Right ventricle myocardium superior (tissue), 1 donor: ENCODE measurements at regions not wholly inside any gene's neighbourhood (a gene's known extent, or its start where the extent isn't known, plus 50 kb on each side); places are given as distances from the start of the nearest gene placed in this dataset.

Experiments
- ATAC-seq: fragments of 200-7000 bp; cut with Tn5 transposase; one replicate; pipeline ENCODE4 v1.9.1; 2020; ENCODE audit warnings: mild to moderate bottlenecking; ENCODE audit not compliant: poor library complexity
- DNase-seq: peaks from one replicate; pipeline ENCODE4 v3.0.0-alpha.2; 2020
- intact Hi-C: fragments of 100-400 bp; cut with DNase I; formaldehyde crosslinking; loops from one replicate; pipeline ENCODE4 v1.11.2; 2022
- donor health status: DM: no; HTN: yes; CAD: no; lungs with severe emphysema.

DNA sequence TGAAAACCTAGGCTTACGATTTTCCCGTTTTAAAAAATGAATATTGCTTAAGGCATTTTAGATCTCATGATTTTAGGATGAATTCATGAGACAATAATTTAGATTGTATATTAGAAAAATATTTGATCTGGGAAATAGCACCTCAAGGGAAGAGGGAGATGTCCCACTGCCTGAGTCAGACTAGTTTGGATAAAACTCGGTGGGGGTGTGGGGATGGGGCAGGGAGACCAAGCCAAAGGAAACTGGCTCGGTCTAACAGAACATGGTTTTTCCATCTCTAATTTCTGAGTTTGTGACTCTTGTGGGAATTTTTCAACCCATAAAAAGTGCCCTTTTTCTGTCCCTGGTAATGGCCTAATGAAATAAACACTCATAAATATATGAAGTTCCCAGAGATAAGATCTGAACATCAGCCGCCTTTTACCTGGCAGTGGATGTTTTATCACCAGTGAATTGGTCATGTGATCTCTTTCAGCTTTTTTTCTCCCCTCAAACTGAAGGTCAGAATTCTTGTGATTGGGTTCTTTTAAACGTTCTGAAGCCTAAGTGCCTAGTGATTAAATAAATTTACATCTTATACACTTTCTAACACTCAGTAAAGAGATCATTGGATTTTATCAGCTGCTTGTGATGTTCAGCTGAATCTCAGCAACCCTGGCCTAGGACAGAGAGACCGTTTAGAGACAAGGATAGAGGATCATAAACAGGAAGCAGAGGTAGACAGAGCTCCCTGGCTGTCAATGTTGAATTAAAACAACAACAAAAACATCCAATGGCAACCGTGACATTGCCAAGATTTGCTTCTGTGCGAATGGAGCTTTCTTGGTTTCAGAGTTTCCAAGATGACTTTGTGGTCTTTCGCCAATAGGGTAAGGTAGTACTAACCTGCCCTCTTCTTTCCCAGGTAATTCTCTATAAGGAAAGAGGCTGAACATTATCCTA is 1038.2 kb downstream of the MCTP2 start:
- intact Hi-C loops: loop anchor here (10.0 kb wide), 2 partner anchors 575 to 1965 kb away; no protein-coding TSS in a partner anchor
- no peak for DNase-seq
- no peak for ATAC-seq

- no peak for DNase-seq
- no peak for ATAC-seq
- intact Hi-C loops: no loop called here
Observed at GRCh38 chr15:95274101-95274500, 1042.7 kb downstream of the MCTP2 start.

- DNase-seq (no peak), ATAC-seq (no peak)
- intact Hi-C loops: no loop called here
Observed at GRCh38 chr15:95277266-95277665, 1045.9 kb downstream of the MCTP2 start.

GRCh38 chr15:95278532-95279245 is 1047.3 kb downstream of the MCTP2 start:
- peak; percentile 49 for ATAC-seq
- intact Hi-C loops: no loop called here
- DNase-seq: no peak

DNA sequence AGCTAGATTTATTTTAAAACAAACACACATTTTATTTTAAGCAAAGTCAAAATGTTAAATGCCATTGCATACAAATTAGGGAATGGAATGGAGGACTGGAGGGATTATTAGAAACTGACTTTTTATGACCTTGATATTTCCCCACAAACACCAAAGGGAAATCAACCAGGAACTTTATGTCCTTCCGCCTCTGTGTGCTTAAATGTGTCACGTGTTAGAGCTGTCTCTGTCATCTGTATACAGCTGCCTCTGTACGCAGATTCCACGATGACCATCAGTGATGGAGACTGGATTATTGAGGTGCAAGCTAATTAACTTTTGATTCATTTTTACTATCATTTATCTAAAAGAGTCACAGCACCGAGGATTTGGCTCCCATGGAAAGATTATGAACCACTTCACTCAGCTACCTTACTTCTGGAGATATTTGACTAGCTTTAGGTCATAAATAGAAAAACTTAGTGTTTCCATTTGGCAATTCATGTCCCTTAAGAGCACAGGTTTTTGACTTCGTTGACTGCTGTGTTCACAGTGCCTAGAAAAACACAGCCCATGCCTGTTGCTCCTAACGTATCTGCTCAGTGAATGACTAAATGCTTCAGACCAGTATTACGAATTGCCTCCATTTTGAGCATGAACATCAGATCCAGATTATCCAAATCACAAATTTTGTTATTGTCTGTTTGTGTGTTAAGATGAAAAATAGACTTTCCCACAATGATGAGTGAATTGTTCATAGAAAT is 1048.1 kb downstream of the MCTP2 start:
- ATAC-seq (no peak), DNase-seq (no peak)
- intact Hi-C loops: no loop called here

DNA sequence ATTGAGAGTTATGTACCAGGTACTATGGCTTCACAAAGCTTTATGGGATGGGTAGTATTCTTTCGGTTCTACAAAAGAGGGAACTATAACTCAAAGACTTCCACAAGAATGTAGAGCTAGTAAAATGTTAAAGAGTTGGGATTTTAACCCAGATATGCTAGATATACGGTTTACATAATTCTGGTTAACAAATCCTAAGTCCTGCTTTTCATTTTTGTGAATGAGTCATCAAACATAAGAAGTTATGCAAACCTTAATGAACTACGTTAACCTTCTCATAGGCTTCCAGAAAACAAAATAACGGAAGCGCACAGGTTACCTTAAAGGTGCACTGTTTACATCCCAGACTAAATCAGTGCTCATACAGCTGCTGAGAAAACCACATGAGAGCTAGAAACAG is 1049.3 kb downstream of the MCTP2 start:
- intact Hi-C loops: no loop called here
- no peak for DNase-seq
- no peak for ATAC-seq

- DNase-seq (no peak), ATAC-seq (no peak)
- intact Hi-C loops: no loop called here
Observed at GRCh38 chr15:95281470-95281869, 1049.0 kb upstream of the NR2F2 start.

GRCh38 chr15:95284492-95284891 is 1046.0 kb upstream of the NR2F2 start:
- no peak for ATAC-seq
- intact Hi-C loops: no loop called here

DNA sequence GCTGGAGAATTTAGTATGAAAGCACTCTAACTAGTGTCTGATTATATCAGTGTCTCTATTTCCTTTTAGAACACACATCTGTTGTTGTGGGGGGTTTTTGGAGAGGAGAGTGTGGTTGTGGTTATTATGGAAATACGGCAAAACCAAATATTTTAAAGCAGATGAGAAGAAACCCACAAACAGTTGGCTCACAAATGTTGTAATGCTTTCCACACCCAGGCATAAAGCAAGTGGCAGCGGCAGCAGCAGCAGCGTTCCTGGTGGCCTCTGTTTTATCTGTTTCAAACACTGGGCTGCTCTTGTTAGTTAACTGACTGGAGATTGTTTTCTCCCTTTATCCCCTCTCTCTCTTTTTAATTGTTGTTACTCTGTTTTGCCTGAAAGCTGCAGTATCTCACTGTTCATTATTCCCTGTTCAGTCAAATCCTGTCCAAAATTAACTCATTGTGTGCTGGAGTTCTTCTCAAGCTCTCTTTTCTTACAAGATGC is 1045.5 kb upstream of the NR2F2 start:
- intact Hi-C loops: no loop called here
- DNase-seq (no peak), ATAC-seq (no peak)

More at GRCh38 chr15:95284492-95284891, 1046.0 kb upstream of the NR2F2 start:
- no peak for DNase-seq

DNA sequence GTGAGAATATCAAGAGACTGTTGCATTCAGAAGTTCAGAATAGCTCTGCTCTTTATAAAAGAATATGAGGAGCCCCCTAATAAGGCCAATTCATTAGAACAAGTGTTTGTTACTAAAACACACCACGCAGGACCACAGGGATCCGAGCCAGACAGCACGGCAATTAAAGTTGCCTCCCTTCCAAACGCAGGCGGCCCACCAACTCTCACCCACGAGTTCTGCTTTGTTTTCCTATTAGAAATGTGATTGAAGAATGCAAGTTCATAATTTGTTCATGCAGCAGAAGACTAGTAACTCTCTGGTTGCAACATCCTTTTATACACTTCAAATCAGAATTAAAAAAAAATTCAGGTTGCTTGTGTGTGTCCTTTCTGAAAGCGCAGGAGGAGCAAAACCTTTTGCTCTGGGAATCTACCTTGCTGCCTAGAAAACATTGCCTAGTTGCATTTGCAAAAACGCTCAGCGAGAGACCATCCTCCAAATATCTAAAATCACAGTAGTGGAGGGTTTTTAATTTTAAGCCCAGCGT is 1044.1 kb upstream of the NR2F2 start:
- ATAC-seq (no peak), DNase-seq (no peak)
- intact Hi-C loops: no loop called here

DNA sequence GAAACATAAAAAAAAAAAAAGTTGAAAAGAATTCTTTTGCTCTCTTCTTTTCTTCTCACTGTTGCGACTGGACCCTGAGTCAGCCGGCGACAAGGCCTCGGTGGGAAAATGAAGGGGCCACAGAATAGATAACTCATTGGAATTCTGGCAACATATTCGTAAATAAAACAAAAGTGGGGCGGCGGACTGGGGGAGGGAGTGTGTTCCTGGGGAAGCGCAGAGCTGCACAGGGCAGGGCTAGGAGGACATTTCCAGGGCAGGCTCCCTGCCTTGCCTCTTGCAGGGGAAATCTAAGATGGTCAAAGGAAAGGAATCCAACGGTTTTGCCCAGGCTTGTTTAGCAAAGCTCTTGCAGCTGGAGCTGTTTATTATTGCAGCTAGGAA is 1042.8 kb upstream of the NR2F2 start:
- ATAC-seq (no peak), DNase-seq (no peak)
- intact Hi-C loops: no loop called here

- no peak for DNase-seq
- ATAC-seq: no peak
- intact Hi-C loops: no loop called here
Observed at GRCh38 chr15:95288626-95289025, 1041.9 kb upstream of the NR2F2 start.

GRCh38 chr15:95290176-95290974 is 1040.1 kb upstream of the NR2F2 start:
- DNase-seq (no peak), ATAC-seq (no peak)
- intact Hi-C loops: no loop called here

DNA sequence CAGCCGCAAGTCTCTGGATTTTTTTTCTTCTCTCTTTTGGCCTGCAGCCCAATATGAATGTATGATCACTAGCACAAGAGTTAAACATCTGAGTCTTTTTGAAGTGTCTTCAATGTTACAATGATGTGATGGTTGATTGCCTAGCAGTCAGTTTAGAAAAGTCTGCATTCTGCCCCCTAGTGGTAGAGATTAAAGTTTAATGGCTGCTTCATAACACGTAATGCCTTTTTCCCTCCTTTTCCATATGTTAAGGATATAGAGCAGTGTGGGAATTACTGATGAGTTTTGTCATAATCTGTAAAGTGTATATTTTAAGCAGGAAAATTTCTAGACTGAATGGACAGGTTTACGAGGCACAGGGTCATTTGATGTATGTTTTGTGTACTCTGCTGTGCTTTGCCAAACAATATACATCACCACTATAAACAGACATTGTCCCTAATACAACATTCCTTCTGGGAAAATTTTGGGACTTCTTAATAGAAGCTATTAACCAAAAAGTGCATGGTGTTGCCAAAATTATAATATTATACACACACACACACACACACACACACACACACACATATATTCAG is 1038.5 kb upstream of the NR2F2 start:
- intact Hi-C loops: no loop called here
- DNase-seq (no peak), ATAC-seq (peak; percentile 61)

DNA sequence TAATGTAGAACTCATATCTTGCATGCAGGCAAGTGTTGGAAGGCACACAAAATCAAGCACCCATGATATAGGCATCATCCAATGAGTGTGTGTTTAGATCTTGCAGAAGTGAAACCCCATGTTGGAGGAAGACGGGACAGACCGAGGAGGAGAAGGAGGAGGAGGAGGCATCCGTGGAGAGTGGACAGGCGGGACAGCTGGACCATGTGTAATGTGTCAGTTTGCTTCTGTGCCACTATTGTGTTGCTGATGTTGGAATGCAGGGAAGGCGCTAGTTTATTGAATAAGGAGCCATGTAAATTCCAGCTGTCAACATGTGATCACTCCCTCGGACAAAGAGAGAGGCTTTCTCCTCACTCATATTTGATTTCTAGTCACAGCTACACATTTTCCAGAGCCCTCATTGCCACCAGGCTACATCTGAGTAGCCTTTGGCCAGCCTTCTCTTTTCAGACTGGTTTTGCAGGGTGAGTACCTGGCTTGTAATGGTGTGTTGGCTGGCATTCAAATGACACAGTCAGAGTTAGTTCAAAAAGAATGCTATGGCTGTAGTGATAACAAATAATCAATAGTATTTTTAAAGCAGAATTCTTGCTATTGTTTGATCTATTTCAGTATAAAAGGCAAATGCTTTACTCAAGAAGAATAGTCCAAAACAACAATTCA is 1037.6 kb upstream of the NR2F2 start:
- DNase-seq (no peak), ATAC-seq (peak; percentile 22)
- intact Hi-C loops: no loop called here

GRCh38 chr15:95293456-95294031 is 1037.0 kb upstream of the NR2F2 start:
- ATAC-seq (no peak), DNase-seq (no peak)
- intact Hi-C loops: no loop called here

- DNase-seq: no peak
- ATAC-seq: no peak
- intact Hi-C loops: no loop called here
Observed at GRCh38 chr15:95295363-95295762, 1035.1 kb upstream of the NR2F2 start.
